HK-2 (cell line): ENCODE measurements at regions not wholly inside any gene's neighbourhood (a gene's known extent, or its start where the extent isn't known, plus 50 kb on each side); places are given as distances from the start of the nearest gene placed in this dataset.

ENCODE experiments used
- DNase-seq: peaks from one replicate; pipeline ENCODE4 v3.0.0-alpha.2; 2018; ENCODE audit not compliant: unreplicated experiment

GRCh38 chr4:54543088-54543795 is 114.5 kb upstream of the KIT start:
- no peak for DNase-seq

GRCh38 chr4:54545663-54546424 is 111.9 kb upstream of the KIT start:
- DNase-seq: no peak

GRCh38 chr4:54547299-54548097 is 110.3 kb upstream of the KIT start:
- no peak for DNase-seq

GRCh38 chr4:54548098-54548620 is 109.6 kb upstream of the KIT start:
- DNase-seq: no peak

GRCh38 chr4:54548831-54549460 is 108.8 kb upstream of the KIT start:
- no peak for DNase-seq

GRCh38 chr4:54550395-54551171 is 107.2 kb upstream of the KIT start:
- no peak for DNase-seq

- DNase-seq: no peak
These were observed 104.8 kb upstream of the KIT start for GRCh38 chr4:54553001-54553400.

- no peak for DNase-seq
These were observed 103.3 kb upstream of the KIT start for GRCh38 chr4:54554339-54554990.

- DNase-seq: no peak
These were observed 101.7 kb upstream of the KIT start for GRCh38 chr4:54556051-54556450.

GRCh38 chr4:54556587-54556986 is 101.2 kb upstream of the KIT start:
- DNase-seq: no peak

- DNase-seq: no peak
These were observed 98.7 kb upstream of the KIT start for GRCh38 chr4:54558889-54559677.

- no peak for DNase-seq
These were observed 97.2 kb upstream of the KIT start for GRCh38 chr4:54560513-54560912.

GRCh38 chr4:54561940-54562339 is 95.8 kb upstream of the KIT start:
- DNase-seq: no peak

- no peak for DNase-seq
These were observed 91.1 kb upstream of the KIT start for GRCh38 chr4:54566608-54567007.

GRCh38 chr4:54567327-54567726 is 90.4 kb upstream of the KIT start:
- DNase-seq: no peak

GRCh38 chr4:54568184-54568583 is 89.6 kb upstream of the KIT start:
- no peak for DNase-seq

GRCh38 chr4:54570822-54571221 is 86.9 kb upstream of the KIT start:
- no peak for DNase-seq

GRCh38 chr4:54571293-54572151 is 86.2 kb upstream of the KIT start:
- no peak for DNase-seq

- no peak for DNase-seq
These were observed 85.6 kb upstream of the KIT start for GRCh38 chr4:54572152-54572542.
